ENCODE measurements at regions not wholly inside any gene's neighbourhood (a gene's known extent, or its start where the extent isn't known, plus 50 kb on each side); places are given as distances from the start of the nearest gene placed in this dataset.

GRCh38 chr12:22118238-22118790 is 72.3 kb downstream of the CMAS start:
- TF ChIP-seq CTCF (conservative IDR thresholded peaks at IDR 0.05) (no peak), ZFX (IDR thresholded peaks at IDR 0.05) (no peak)

All from C4-2B (cell line).